K562 (cell line): ENCODE measurements at regions not wholly inside any gene's neighbourhood (a gene's known extent, or its start where the extent isn't known, plus 50 kb on each side); places are given as distances from the start of the nearest gene placed in this dataset.

Experiments used
- ATAC-seq: fragments of 200-7000 bp; cut with Tn5 transposase; 3 replicates; pipeline ENCODE4 v1.9.1; 2020; ENCODE audit warnings: moderate library complexity
- BruUV-seq: library from RNA; stranded (reverse); fragments of 400-500 nt; replicated peaks from 2 replicates; lab custom pipeline; 2021; lab: Mats Ljungman, UMichigan
- CTCF ChIA-PET: fragments of 300-600 bp; formaldehyde crosslinking; extraction: SDS; loops from one replicate; lab custom pipeline; 2021; ENCODE audit warnings: low intra/inter-chr PET ratio; lab: Yijun Ruan, JAX
- POLR2A ChIA-PET: fragments of 300-600, 350-650 bp; sonication (Branson Sonifier 250); formaldehyde crosslinking; extraction: SDS; loops from one replicate; lab custom pipeline; 2021; ENCODE audit warnings: antibody characterized with exemption, inconsistent platforms; lab: Yijun Ruan, JAX
- DNase-seq, 4 experiments: peaks; one replicate each; pipeline versions ENCODE4 v3.0.0 to v3.0.0-alpha.2; 2011 to 2018; ENCODE audit warnings: low spot score in 3 of 4, mixed read lengths in 3 of 4; ENCODE audit errors: extremely low read depth in 1 of 4
- FAIRE-seq: peaks from 2 replicates; lab custom pipeline; 2011; peaks lifted over from hg19 to GRCh38; lab: Jason Lieb, UNC
- H2AFZ ChIP-seq: 2 replicates; pipeline ENCODE4 v1.6.0; 2011; ENCODE audit warnings: low read depth, low read length, control low read depth, inconsistent platforms
- H3K27ac ChIP-seq: fragments of 200-600 bp; 3 replicates; pipeline ENCODE4 v1.8.0; 2011; ENCODE audit warnings: low read depth, mild to moderate bottlenecking, control low read depth, inconsistent platforms, low read length, moderate library complexity, mixed read lengths; ENCODE audit errors: extremely low read depth
- H3K27me3 ChIP-seq, 2 experiments: fragments of 300-600 bp in 1 of 2; 2 replicates in 1 of 2; 3 replicates in 1 of 2; pipeline versions ENCODE4 v1.6.0 to v1.8.0; 2011; ENCODE audit warnings: inconsistent platforms in 2 of 2, low read length in 2 of 2, mild to moderate bottlenecking in 1 of 2, mixed read lengths in 1 of 2, moderate library complexity in 1 of 2; ENCODE audit not compliant: control insufficient read depth in 2 of 2, insufficient read depth in 2 of 2
- H3K36me3 ChIP-seq: fragments of 300-600 bp; 3 replicates; pipeline ENCODE4 v1.8.0; 2011; ENCODE audit warnings: mild to moderate bottlenecking, low read length, inconsistent platforms; ENCODE audit not compliant: control insufficient read depth, insufficient read depth
- H3K4me1 ChIP-seq, 2 experiments: fragments of 200-600 bp in 1 of 2; replicated peaks in 1 of 2; 2 replicates in 1 of 2; 3 replicates in 1 of 2; pipeline versions ENCODE4 v1.5.1 to v1.8.0; 2011; ENCODE audit warnings: inconsistent platforms in 2 of 2, low read length in 2 of 2, mild to moderate bottlenecking in 1 of 2, mixed read lengths in 1 of 2, moderate library complexity in 1 of 2; ENCODE audit not compliant: control insufficient read depth in 2 of 2, insufficient read depth in 2 of 2
- H3K4me2 ChIP-seq: 2 replicates; pipeline ENCODE4 v1.6.1; 2011; ENCODE audit warnings: low read length, control low read depth, inconsistent platforms, mixed read lengths; ENCODE audit not compliant: insufficient read depth
- H3K4me3 ChIP-seq: fragments of 200-600 bp; sonication (generic), shearing (Covaris generic); 2 replicates; pipeline ENCODE4 v1.5.1; 2016; ENCODE audit warnings: control low read depth, inconsistent platforms
- H3K79me2 ChIP-seq: fragments of 200-600 bp; 3 replicates; pipeline ENCODE4 v1.8.0; 2011; ENCODE audit warnings: low read length, inconsistent platforms; ENCODE audit not compliant: control insufficient read depth, insufficient read depth
- H3K9ac ChIP-seq, 2 experiments: 2 replicates each; pipeline versions ENCODE4 v1.6.0 to v1.6.1; 2011; ENCODE audit warnings: low read depth in 2 of 2, low read length in 2 of 2, control low read depth in 1 of 2, inconsistent platforms in 1 of 2, mild to moderate bottlenecking in 1 of 2, mixed read lengths in 1 of 2; ENCODE audit not compliant: insufficient read depth in 1 of 2
- H3K9me1 ChIP-seq: one replicate; pipeline ENCODE4 v1.6.0; 2011; ENCODE audit warnings: inconsistent platforms, mild to moderate bottlenecking, low read length, moderate library complexity; ENCODE audit not compliant: control insufficient read depth, insufficient read depth
- H3K9me3 ChIP-seq: replicated peaks from 2 replicates; pipeline ENCODE4 v1.5.1; 2011; ENCODE audit warnings: low read depth, low read length, inconsistent platforms; ENCODE audit not compliant: control insufficient read depth, insufficient read depth
- H4K20me1 ChIP-seq: replicated peaks from 2 replicates; pipeline ENCODE4 v1.6.1; 2011; ENCODE audit warnings: low read length, inconsistent platforms, mixed read lengths; ENCODE audit not compliant: control insufficient read depth, insufficient read depth
- ASH1L ChIP-seq: fragments of 450-650 bp; IDR thresholded peaks from 2 replicates; pipeline ENCODE4 v1.6.1; 2018; ENCODE audit warnings: borderline replicate concordance, mild to moderate bottlenecking, low read depth; ENCODE audit not compliant: partially characterized antibody
- ATF7 ChIP-seq: fragments of 450-650 bp; IDR thresholded peaks from 2 replicates; pipeline ENCODE4 v1.7.1; 2014; ENCODE audit warnings: mild to moderate bottlenecking, moderate library complexity
- JUNB ChIP-seq: fragments of 450-650 bp; formaldehyde crosslinking; conservative IDR thresholded peaks from 2 replicates; pipeline ENCODE4 v1.4.0; 2020; ENCODE audit warnings: mild to moderate bottlenecking
- MCM3 ChIP-seq: fragments of 450-650 bp; IDR thresholded peaks from 2 replicates; pipeline ENCODE4 v1.6.1; 2016
- NONO ChIP-seq, 2 experiments: fragments of 200-400 bp in 1 of 2; fragments of 450-650 bp in 1 of 2; formaldehyde crosslinking in 1 of 2; IDR thresholded peaks; 2 replicates each; pipeline ENCODE4 v1.6.1; 2017; ENCODE audit warnings: low read depth in 2 of 2, mild to moderate bottlenecking in 2 of 2, moderate library complexity in 2 of 2, low read length in 1 of 2
- RBM34 ChIP-seq: fragments of 200-400 bp; formaldehyde crosslinking; IDR thresholded peaks from 2 replicates; pipeline ENCODE4 v1.6.1; 2018; ENCODE audit warnings: low read length, borderline replicate concordance; ENCODE audit not compliant: insufficient read depth
- SMARCB1 ChIP-seq: IDR thresholded peaks from 2 replicates; pipeline ENCODE4 v1.6.1; 2011; ENCODE audit warnings: improper control_type of control experiment, low read depth; ENCODE audit not compliant: insufficient read length
- ZNF354B ChIP-seq: fragments of 250-450 bp; sonication (Bioruptor Pico); IDR thresholded peaks from 2 replicates; pipeline ENCODE4 v1.4.0; 2020
- WGBS: fragments of 100-300 bp; shearing (Covaris generic); methylation state at CpG from one replicate; pipeline ENCODE4 v1.1.6; 2016; ENCODE audit warnings: low coverage, mixed read lengths; ENCODE audit not compliant: insufficient coverage; ENCODE audit errors: missing lambda C conversion rate; 5-methylcytosine and 5-hydroxymethylcytosine counted together
- in situ Hi-C: fragments of 300-500 bp; cut with MboI; formaldehyde crosslinking; loops from 4 replicates; pipeline ENCODE4 v1.15.0; 2018; ENCODE audit warnings: inconsistent platforms, mixed read lengths
- intact Hi-C: fragments of 100-400 bp; cut with micrococcal nuclease; formaldehyde crosslinking; loops from 2 replicates; pipeline ENCODE4 v1.14.2; 2022
- TF ChIP-seq, protein P1 (sequence below): sonication (generic); formaldehyde crosslinking; IDR thresholded peaks from 2 replicates; pipeline ENCODE4 v1.8.1; 2023; ENCODE audit warnings: mild to moderate bottlenecking, missing genetic modification reagents
- TF ChIP-seq, protein P2 (sequence below): IDR thresholded peaks from 3 replicates; pipeline ENCODE4 v1.6.1; 2011; ENCODE audit warnings: borderline replicate concordance, mild to moderate bottlenecking, moderate library complexity; ENCODE audit not compliant: insufficient read length; ENCODE audit errors: extremely low read depth

DNA sequence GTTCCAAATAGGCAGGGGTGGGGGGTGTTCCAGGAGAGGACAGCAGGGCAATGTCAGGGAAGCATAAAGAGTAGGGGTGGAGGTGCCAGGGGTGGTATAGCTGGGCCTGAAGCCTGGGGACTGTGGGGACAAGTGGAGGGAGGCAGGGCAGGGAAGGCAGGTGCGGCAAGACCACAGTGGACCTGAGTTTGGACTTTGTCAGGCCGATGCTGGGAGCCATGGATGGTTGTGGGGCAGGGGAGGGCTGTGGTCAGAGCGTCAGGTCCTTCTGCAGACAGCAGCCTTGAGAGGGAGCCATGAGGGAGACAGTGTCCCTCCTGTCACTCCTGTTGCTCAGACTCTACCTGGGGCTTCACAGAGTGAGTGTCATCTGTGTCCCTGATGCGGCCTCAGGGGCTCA lies 320.3 kb downstream of the PTPRU start (continued):
- TF ChIP-seq ASH1L (no peak), JUNB (CRISPR knock-in tag) (no peak), NONO (IDR thresholded peaks at IDR 0.05; ENCODE audit: low read depth in 2 of 2, low read length in 1 of 2) (no peak), ATF7 (no peak)
- TF ChIP-seq, protein P1, sequence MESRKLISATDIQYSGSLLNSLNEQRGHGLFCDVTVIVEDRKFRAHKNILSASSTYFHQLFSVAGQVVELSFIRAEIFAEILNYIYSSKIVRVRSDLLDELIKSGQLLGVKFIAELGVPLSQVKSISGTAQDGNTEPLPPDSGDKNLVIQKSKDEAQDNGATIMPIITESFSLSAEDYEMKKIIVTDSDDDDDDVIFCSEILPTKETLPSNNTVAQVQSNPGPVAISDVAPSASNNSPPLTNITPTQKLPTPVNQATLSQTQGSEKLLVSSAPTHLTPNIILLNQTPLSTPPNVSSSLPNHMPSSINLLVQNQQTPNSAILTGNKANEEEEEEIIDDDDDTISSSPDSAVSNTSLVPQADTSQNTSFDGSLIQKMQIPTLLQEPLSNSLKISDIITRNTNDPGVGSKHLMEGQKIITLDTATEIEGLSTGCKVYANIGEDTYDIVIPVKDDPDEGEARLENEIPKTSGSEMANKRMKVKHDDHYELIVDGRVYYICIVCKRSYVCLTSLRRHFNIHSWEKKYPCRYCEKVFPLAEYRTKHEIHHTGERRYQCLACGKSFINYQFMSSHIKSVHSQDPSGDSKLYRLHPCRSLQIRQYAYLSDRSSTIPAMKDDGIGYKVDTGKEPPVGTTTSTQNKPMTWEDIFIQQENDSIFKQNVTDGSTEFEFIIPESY (CRISPR knock-in tag): no peak
- TF ChIP-seq, all 486 proteins: peak for 0

DNA sequence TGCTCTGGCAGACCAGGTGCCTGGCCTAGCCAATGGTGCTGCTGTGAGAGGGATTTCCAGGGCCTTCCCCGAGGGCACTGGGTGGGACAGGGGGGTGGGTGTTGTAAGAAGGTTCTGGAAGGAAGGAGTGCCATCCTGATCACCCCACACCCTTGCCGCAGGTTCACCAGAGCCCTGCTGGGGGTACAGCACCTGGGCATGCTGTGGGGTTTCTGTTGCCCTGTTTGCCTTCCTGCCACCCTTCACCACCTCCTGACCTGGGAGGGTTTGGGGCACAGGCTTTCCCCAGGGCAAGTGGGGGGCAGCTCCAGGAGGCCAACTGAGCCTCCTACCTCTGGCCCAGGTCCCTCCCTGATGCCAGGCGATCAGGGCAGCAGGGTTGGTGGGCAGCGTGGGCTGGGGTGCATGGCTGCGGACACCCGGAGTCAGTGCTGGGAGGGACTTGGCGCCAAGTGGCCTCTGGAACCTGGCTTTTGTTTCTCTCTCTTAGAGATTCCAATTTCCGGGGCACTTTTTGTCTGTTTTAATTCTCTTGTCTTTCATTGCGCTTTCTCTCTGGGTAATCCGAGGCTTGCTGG lies 318.8 kb downstream of the PTPRU start:
- Histone ChIP-seq H3K4me2 (no peak overlapping the region), H3K4me3 (no peak overlapping the region), H3K79me2 (no peaks in the 10 kb centered on the region), H2AFZ (no peak overlapping the region), H3K9me1 (no peaks in the 10 kb centered on the region), H4K20me1 (no peaks in the 10 kb centered on the region), H3K27me3 (no peaks in the 10 kb centered on the region; a peak in 1 of 5 replicates), H3K27ac (no peak overlapping the region), H3K4me1 (no peaks in the 10 kb centered on the region), H3K9me3 (no peaks in the 10 kb centered on the region; the same call in 1 of the 2 replicates), H3K9ac (no peak overlapping the region), H3K36me3 (no peaks in the 10 kb centered on the region)
- TF ChIP-seq ZNF354B (CRISPR knock-in tag) (no peak), MCM3 (no peak), SMARCB1 (no peak), RBM34 (no peak)
- TF ChIP-seq, protein P2, sequence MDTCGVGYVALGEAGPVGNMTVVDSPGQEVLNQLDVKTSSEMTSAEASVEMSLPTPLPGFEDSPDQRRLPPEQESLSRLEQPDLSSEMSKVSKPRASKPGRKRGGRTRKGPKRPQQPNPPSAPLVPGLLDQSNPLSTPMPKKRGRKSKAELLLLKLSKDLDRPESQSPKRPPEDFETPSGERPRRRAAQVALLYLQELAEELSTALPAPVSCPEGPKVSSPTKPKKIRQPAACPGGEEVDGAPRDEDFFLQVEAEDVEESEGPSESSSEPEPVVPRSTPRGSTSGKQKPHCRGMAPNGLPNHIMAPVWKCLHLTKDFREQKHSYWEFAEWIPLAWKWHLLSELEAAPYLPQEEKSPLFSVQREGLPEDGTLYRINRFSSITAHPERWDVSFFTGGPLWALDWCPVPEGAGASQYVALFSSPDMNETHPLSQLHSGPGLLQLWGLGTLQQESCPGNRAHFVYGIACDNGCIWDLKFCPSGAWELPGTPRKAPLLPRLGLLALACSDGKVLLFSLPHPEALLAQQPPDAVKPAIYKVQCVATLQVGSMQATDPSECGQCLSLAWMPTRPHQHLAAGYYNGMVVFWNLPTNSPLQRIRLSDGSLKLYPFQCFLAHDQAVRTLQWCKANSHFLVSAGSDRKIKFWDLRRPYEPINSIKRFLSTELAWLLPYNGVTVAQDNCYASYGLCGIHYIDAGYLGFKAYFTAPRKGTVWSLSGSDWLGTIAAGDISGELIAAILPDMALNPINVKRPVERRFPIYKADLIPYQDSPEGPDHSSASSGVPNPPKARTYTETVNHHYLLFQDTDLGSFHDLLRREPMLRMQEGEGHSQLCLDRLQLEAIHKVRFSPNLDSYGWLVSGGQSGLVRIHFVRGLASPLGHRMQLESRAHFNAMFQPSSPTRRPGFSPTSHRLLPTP: no peak
- FAIRE-seq (no peak), DNase-seq (no peak), ATAC-seq (no peak)
- CTCF ChIA-PET: no interaction called here
- 3% methylated on average over 10 of the region's 10 CpGs for WGBS
- no TSS peak for BruUV-seq
- intact Hi-C loops: no loop called here
- in situ Hi-C loops: no loop called here
- POLR2A ChIA-PET: no interaction called here
